Skeletal muscle tissue (tissue), 3 donors: ENCODE measurements at regions not wholly inside any gene's neighbourhood (a gene's known extent, or its start where the extent isn't known, plus 50 kb on each side); places are given as distances from the start of the nearest gene placed in this dataset.

Experiments used
- H3K27ac ChIP-seq: one replicate; pipeline ENCODE4 v1.7.0; 2013; ENCODE audit warnings: mild to moderate bottlenecking, low read depth, low read length, inconsistent platforms
- H3K27me3 ChIP-seq, 3 donors: one replicate each; pipeline ENCODE4 v1.7.0; 2013; ENCODE audit warnings: low read length in 3 of 3; ENCODE audit not compliant: control insufficient read depth in 3 of 3, insufficient read depth in 3 of 3
- H3K36me3 ChIP-seq, 3 donors: one replicate each; pipeline ENCODE4 v1.7.0; 2013; ENCODE audit warnings: low read length in 3 of 3; ENCODE audit not compliant: control insufficient read depth in 3 of 3, insufficient read depth in 3 of 3
- H3K4me1 ChIP-seq, 3 donors: one replicate each; pipeline ENCODE4 v1.7.0; 2013; ENCODE audit warnings: low read length in 3 of 3, mild to moderate bottlenecking in 3 of 3; ENCODE audit not compliant: control insufficient read depth in 3 of 3, insufficient read depth in 3 of 3
- H3K4me3 ChIP-seq, 3 donors: one replicate each; pipeline ENCODE4 v1.7.0; 2013; ENCODE audit warnings: low read length in 3 of 3
- H3K9ac ChIP-seq, 3 donors: one replicate each; pipeline ENCODE4 v1.7.0; 2013; ENCODE audit warnings: low read length in 3 of 3, mild to moderate bottlenecking in 3 of 3, moderate library complexity in 2 of 3, low read depth in 1 of 3
- H3K9me3 ChIP-seq, 3 donors: one replicate each; pipeline ENCODE4 v1.7.0; 2013; ENCODE audit warnings: low read length in 3 of 3; ENCODE audit not compliant: control insufficient read depth in 3 of 3
- donor health status: Osteomylitis.

GRCh38 chr1:172766462-172766861, 107.6 kb downstream of the FASLG start:
- H3K9me3 ChIP-seq: no peaks in the 10 kb centered on the region
- no peak overlapping the region for H3K4me3 ChIP-seq
- no peaks in the 10 kb centered on the region for H3K36me3 ChIP-seq
- H3K27ac ChIP-seq: no peak overlapping the region
- H3K27me3 ChIP-seq: no peaks in the 10 kb centered on the region
- H3K9ac ChIP-seq: no peak overlapping the region
- H3K4me1 ChIP-seq: no peaks in the 10 kb centered on the region

- Histone ChIP-seq H3K4me1 (no peaks in the 10 kb centered on the region), H3K9ac (no peak overlapping the region), H3K9me3 (no peaks in the 10 kb centered on the region), H3K36me3 (no peaks in the 10 kb centered on the region), H3K27ac (no peak overlapping the region), H3K4me3 (no peak overlapping the region), H3K27me3 (no peaks in the 10 kb centered on the region)
Observed at GRCh38 chr1:172770071-172770470, 111.2 kb downstream of the FASLG start.

- Histone ChIP-seq H3K9ac (no peak overlapping the region), H3K27ac (no peak overlapping the region), H3K4me1 (no peaks in the 10 kb centered on the region), H3K36me3 (no peaks in the 10 kb centered on the region), H3K27me3 (no peaks in the 10 kb centered on the region), H3K4me3 (no peak overlapping the region), H3K9me3 (no peaks in the 10 kb centered on the region)
Observed at GRCh38 chr1:172774561-172774960, 115.7 kb downstream of the FASLG start.

GRCh38 chr1:172775606-172776005, 116.7 kb downstream of the FASLG start:
- H3K4me1 ChIP-seq: no peaks in the 10 kb centered on the region
- no peak overlapping the region for H3K9ac ChIP-seq
- H3K27ac ChIP-seq: no peak overlapping the region
- H3K4me3 ChIP-seq: no peak overlapping the region
- H3K9me3 ChIP-seq: no peaks in the 10 kb centered on the region
- no peaks in the 10 kb centered on the region for H3K36me3 ChIP-seq
- H3K27me3 ChIP-seq: no peaks in the 10 kb centered on the region

GRCh38 chr1:172776071-172776470, 117.2 kb downstream of the FASLG start:
- Histone ChIP-seq H3K27ac (no peak overlapping the region), H3K9me3 (no peaks in the 10 kb centered on the region), H3K36me3 (no peaks in the 10 kb centered on the region), H3K27me3 (no peaks in the 10 kb centered on the region), H3K4me3 (no peak overlapping the region), H3K4me1 (no peaks in the 10 kb centered on the region), H3K9ac (no peak overlapping the region)

GRCh38 chr1:172777767-172778166, 118.9 kb downstream of the FASLG start:
- no peaks in the 10 kb centered on the region for H3K9me3 ChIP-seq
- H3K4me3 ChIP-seq: no peak overlapping the region
- no peak overlapping the region for H3K27ac ChIP-seq
- H3K36me3 ChIP-seq: no peaks in the 10 kb centered on the region
- H3K27me3 ChIP-seq: no peaks in the 10 kb centered on the region
- H3K4me1 ChIP-seq: no peaks in the 10 kb centered on the region
- no peak overlapping the region for H3K9ac ChIP-seq

GRCh38 chr1:172778456-172779455, 119.9 kb downstream of the FASLG start:
- Histone ChIP-seq H3K9me3 (no peaks in the 10 kb centered on the region), H3K27ac (no peak overlapping the region), H3K27me3 (no peaks in the 10 kb centered on the region), H3K4me1 (no peaks in the 10 kb centered on the region), H3K9ac (no peak overlapping the region), H3K4me3 (no peak overlapping the region), H3K36me3 (no peaks in the 10 kb centered on the region)

GRCh38 chr1:172779491-172779890, 120.6 kb downstream of the FASLG start:
- no peak overlapping the region for H3K4me3 ChIP-seq
- H3K36me3 ChIP-seq: no peaks in the 10 kb centered on the region
- no peaks in the 10 kb centered on the region for H3K9me3 ChIP-seq
- no peak overlapping the region for H3K9ac ChIP-seq
- no peaks in the 10 kb centered on the region for H3K27me3 ChIP-seq
- H3K4me1 ChIP-seq: no peaks in the 10 kb centered on the region
- no peak overlapping the region for H3K27ac ChIP-seq

- H3K4me3 ChIP-seq: no peak overlapping the region
- no peaks in the 10 kb centered on the region for H3K27me3 ChIP-seq
- H3K4me1 ChIP-seq: no peaks in the 10 kb centered on the region
- no peaks in the 10 kb centered on the region for H3K36me3 ChIP-seq
- H3K9me3 ChIP-seq: no peaks in the 10 kb centered on the region
- H3K9ac ChIP-seq: no peak overlapping the region
- H3K27ac ChIP-seq: no peak overlapping the region
Observed at GRCh38 chr1:172781513-172782140, 122.7 kb downstream of the FASLG start.

GRCh38 chr1:172789840-172790239, 130.9 kb downstream of the FASLG start:
- H3K36me3 ChIP-seq: no peaks in the 10 kb centered on the region
- H3K27me3 ChIP-seq: no peaks in the 10 kb centered on the region
- H3K9ac ChIP-seq: no peak overlapping the region
- H3K9me3 ChIP-seq: no peaks in the 10 kb centered on the region
- H3K4me3 ChIP-seq: no peak overlapping the region
- H3K4me1 ChIP-seq: no peaks in the 10 kb centered on the region
- H3K27ac ChIP-seq: no peak overlapping the region
